ENCODE measurements at regions not wholly inside any gene's neighbourhood (a gene's known extent, or its start where the extent isn't known, plus 50 kb on each side); places are given as distances from the start of the nearest gene placed in this dataset.

DNA sequence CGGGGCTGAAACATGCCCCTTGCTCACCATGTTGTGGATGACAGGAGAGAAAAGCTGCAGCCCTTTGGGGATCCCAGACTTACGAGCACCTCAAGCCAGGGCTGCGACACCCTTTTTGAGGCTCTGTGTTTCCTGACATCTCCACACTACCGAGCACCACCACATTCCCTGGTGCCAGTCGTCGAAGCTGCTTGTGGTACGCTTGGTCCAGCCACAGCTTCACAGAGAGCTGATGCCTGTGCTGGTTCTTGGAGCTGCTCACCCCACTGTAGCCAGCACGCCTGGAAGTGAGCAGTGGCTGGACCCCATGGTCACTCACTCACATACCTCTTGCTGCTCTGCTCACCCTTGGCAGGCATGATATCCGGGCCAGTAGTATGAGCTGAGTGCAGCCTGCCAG, 367.5 kb downstream of the SLITRK6 start:
- DNase-seq (no peak), ATAC-seq (ENCODE audit: low read depth) (no peak)
- no peaks in the 10 kb centered on the region for H3K36me3 Mint-ChIP-seq (ENCODE audit: low read depth)
- TF ChIP-seq, protein P1, sequence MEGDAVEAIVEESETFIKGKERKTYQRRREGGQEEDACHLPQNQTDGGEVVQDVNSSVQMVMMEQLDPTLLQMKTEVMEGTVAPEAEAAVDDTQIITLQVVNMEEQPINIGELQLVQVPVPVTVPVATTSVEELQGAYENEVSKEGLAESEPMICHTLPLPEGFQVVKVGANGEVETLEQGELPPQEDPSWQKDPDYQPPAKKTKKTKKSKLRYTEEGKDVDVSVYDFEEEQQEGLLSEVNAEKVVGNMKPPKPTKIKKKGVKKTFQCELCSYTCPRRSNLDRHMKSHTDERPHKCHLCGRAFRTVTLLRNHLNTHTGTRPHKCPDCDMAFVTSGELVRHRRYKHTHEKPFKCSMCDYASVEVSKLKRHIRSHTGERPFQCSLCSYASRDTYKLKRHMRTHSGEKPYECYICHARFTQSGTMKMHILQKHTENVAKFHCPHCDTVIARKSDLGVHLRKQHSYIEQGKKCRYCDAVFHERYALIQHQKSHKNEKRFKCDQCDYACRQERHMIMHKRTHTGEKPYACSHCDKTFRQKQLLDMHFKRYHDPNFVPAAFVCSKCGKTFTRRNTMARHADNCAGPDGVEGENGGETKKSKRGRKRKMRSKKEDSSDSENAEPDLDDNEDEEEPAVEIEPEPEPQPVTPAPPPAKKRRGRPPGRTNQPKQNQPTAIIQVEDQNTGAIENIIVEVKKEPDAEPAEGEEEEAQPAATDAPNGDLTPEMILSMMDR (IDR thresholded peaks at IDR 0.05), result no peak
- H3K4me3 Mint-ChIP-seq, result no peak overlapping the region
- POLR2A ChIA-PET, result no interaction called here
- intact Hi-C loops (cut with micrococcal nuclease), result no loop called here
- peaks cover 2% of the 10 kb centered on the region for H3K9me3 Mint-ChIP-seq
- CTCF ChIA-PET, result no interaction called here
- H3K4me1 Mint-ChIP-seq, result no peaks in the 10 kb centered on the region
- no peak overlapping the region for H3K27ac Mint-ChIP-seq
- no peaks in the 10 kb centered on the region for H3K27me3 Mint-ChIP-seq

- intact Hi-C loops (cut with micrococcal nuclease), result no loop called here
- no peak for DNase-seq
- no peaks in the 10 kb centered on the region for H3K36me3 Mint-ChIP-seq (ENCODE audit: low read depth)
- no peak overlapping the region for H3K4me3 Mint-ChIP-seq
- H3K27ac Mint-ChIP-seq, result no peak overlapping the region
- no peaks in the 10 kb centered on the region for H3K4me1 Mint-ChIP-seq
- POLR2A ChIA-PET, result no interaction called here
- no peak for ATAC-seq (ENCODE audit: low read depth)
- TF ChIP-seq, protein P1 (IDR thresholded peaks at IDR 0.05), result no peak
- no peaks in the 10 kb centered on the region for H3K27me3 Mint-ChIP-seq
- CTCF ChIA-PET, result no interaction called here
- H3K9me3 Mint-ChIP-seq, result peaks cover 2% of the 10 kb centered on the region
Observed at GRCh38 chr13:85430216-85430794, 368.9 kb downstream of the SLITRK6 start.

- DNase-seq (no peak), ATAC-seq (ENCODE audit: low read depth) (no peak)
- TF ChIP-seq, protein P1 (IDR thresholded peaks at IDR 0.05), result no peak
- Mint-ChIP-seq H3K27me3 (no peaks in the 10 kb centered on the region), H3K27ac (no peak overlapping the region), H3K9me3 (peaks cover 2% of the 10 kb centered on the region), H3K36me3 (ENCODE audit: low read depth) (no peaks in the 10 kb centered on the region), H3K4me3 (no peak overlapping the region), H3K4me1 (no peaks in the 10 kb centered on the region)
- CTCF ChIA-PET, result no interaction called here
- intact Hi-C loops (cut with micrococcal nuclease), result no loop called here
- POLR2A ChIA-PET, result no interaction called here
Observed at GRCh38 chr13:85427416-85427815, 371.8 kb downstream of the SLITRK6 start.

DNA sequence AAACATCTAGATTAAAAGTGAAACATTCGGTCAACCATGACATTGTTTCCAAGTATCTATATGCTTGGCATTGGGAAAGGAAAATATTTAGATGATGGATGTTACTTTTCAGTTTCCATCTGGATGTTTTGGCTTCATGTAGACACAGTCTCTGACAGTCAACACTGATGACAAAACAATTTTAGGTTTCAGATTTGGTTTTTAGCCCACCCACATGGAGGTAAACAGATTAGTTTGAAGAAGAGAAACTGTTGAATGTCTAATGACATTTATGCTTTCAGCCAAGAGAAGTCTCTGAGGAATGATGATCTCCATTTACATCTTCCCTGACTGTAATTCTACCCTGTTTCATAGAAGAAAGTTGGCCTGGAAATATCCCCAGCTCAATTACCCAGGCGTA, 379.1 kb downstream of the SLITRK6 start:
- POLR2A ChIA-PET, result no interaction called here
- H3K9me3 Mint-ChIP-seq, result peaks cover 7% of the 10 kb centered on the region

GRCh38 chr13:85419611-85420010, 379.6 kb downstream of the SLITRK6 start:
- ChIA-PET CTCF (no interaction called here), POLR2A (no interaction called here)
- Mint-ChIP-seq H3K4me3 (no peak overlapping the region), H3K9me3 (peaks cover 8% of the 10 kb centered on the region), H3K36me3 (ENCODE audit: low read depth) (no peaks in the 10 kb centered on the region), H3K4me1 (no peaks in the 10 kb centered on the region), H3K27me3 (no peaks in the 10 kb centered on the region), H3K27ac (no peak overlapping the region)
- ATAC-seq (ENCODE audit: low read depth) (no peak), DNase-seq (no peak)
- TF ChIP-seq, protein P1 (IDR thresholded peaks at IDR 0.05), result no peak
- intact Hi-C loops (cut with micrococcal nuclease), result no loop called here

More for the DNA sequence above, 379.1 kb downstream of the SLITRK6 start:
- CTCF ChIA-PET, result no interaction called here
- H3K36me3 Mint-ChIP-seq (ENCODE audit: low read depth), result no peaks in the 10 kb centered on the region
- ATAC-seq (ENCODE audit: low read depth) (no peak), DNase-seq (no peak)
- no peak overlapping the region for H3K4me3 Mint-ChIP-seq
- intact Hi-C loops (cut with micrococcal nuclease), result no loop called here
- no peaks in the 10 kb centered on the region for H3K4me1 Mint-ChIP-seq
- no peaks in the 10 kb centered on the region for H3K27me3 Mint-ChIP-seq
- no peak overlapping the region for H3K27ac Mint-ChIP-seq
- TF ChIP-seq, protein P1 (IDR thresholded peaks at IDR 0.05), result no peak

Measured in activated B cell treated with CpG ODN at 0.5 μM for 24 hours (primary cell).